Stimulated activated CD8-positive, alpha-beta memory T cell treated with anti-CD3 and anti-CD28 coated beads, Interleukin-2, amount 100 ng/mL, for 48 hours (primary cell): ENCODE measurements at regions not wholly inside any gene's neighbourhood (a gene's known extent, or its start where the extent isn't known, plus 50 kb on each side); places are given as distances from the start of the nearest gene placed in this dataset.

Experiments
- DNase-seq, 2 donors: peaks; one replicate each; pipeline ENCODE4 v3.0.0-alpha.2; 2020; ENCODE audit warnings: low read depth in 2 of 2

- no peak for DNase-seq
These were observed 97.7 kb upstream of the VSTM2B start for GRCh38 chr19:29428071-29428470.

GRCh38 chr19:29429021-29429420 lies 96.8 kb upstream of the VSTM2B start:
- DNase-seq, result no peak

- no peak for DNase-seq
These were observed 96.2 kb upstream of the VSTM2B start for GRCh38 chr19:29429581-29429980.

GRCh38 chr19:29431332-29431731 lies 94.5 kb upstream of the VSTM2B start:
- DNase-seq, result no peak

GRCh38 chr19:29432677-29433076 lies 93.1 kb upstream of the VSTM2B start:
- DNase-seq, result no peak

- DNase-seq, result no peak
These were observed 89.1 kb upstream of the VSTM2B start for GRCh38 chr19:29436591-29437103.

- no peak for DNase-seq
These were observed 86.8 kb upstream of the VSTM2B start for GRCh38 chr19:29439021-29439420.

GRCh38 chr19:29439688-29440550 lies 85.9 kb upstream of the VSTM2B start:
- no peak for DNase-seq

GRCh38 chr19:29442094-29442493 lies 83.7 kb upstream of the VSTM2B start:
- DNase-seq, result no peak

GRCh38 chr19:29442910-29443309 lies 82.9 kb upstream of the VSTM2B start:
- no peak for DNase-seq

GRCh38 chr19:29445246-29445645 lies 80.5 kb upstream of the VSTM2B start:
- no peak for DNase-seq

- DNase-seq, result no peak
These were observed 79.4 kb upstream of the VSTM2B start for GRCh38 chr19:29446361-29446760.

- DNase-seq, result no peak
These were observed 77.7 kb upstream of the VSTM2B start for GRCh38 chr19:29448046-29448445.

- no peak for DNase-seq
These were observed 76.4 kb upstream of the VSTM2B start for GRCh38 chr19:29449371-29449770.

GRCh38 chr19:29450306-29450705 lies 75.5 kb upstream of the VSTM2B start:
- DNase-seq, result no peak

- DNase-seq, result no peak
These were observed 75.0 kb upstream of the VSTM2B start for GRCh38 chr19:29450812-29451211.

GRCh38 chr19:29454109-29454508 lies 71.7 kb upstream of the VSTM2B start:
- DNase-seq, result no peak

GRCh38 chr19:29457413-29457812 lies 68.4 kb upstream of the VSTM2B start:
- DNase-seq, result no peak

GRCh38 chr19:29467824-29468401 lies 57.9 kb upstream of the VSTM2B start:
- DNase-seq, result no peak

- DNase-seq, result no peak
These were observed 50.3 kb upstream of the VSTM2B start for GRCh38 chr19:29475469-29475868.
